ENCODE measurements at regions not wholly inside any gene's neighbourhood (a gene's known extent, or its start where the extent isn't known, plus 50 kb on each side); places are given as distances from the start of the nearest gene placed in this dataset.

GRCh38 chr4:147362938-147363337, 118.0 kb upstream of the EDNRA start:
- TF ChIP-seq POLR2AphosphoS5 (IDR thresholded peaks at IDR 0.05; ENCODE audit: low read depth, low read length) (no peak), POLR2A (IDR thresholded peaks at IDR 0.05; ENCODE audit: low read depth, low read length) (no peak)

All from GM12892 (cell line).